Astrocyte (in vitro differentiated cells and primary cell): ENCODE measurements at regions not wholly inside any gene's neighbourhood (a gene's known extent, or its start where the extent isn't known, plus 50 kb on each side); places are given as distances from the start of the nearest gene placed in this dataset.

Experiments
- DNase-seq: peaks from one replicate; pipeline ENCODE4 v3.0.0-alpha.2; 2010; ENCODE audit warnings: low read depth
- FAIRE-seq: peaks from 2 replicates; lab custom pipeline; 2011; peaks lifted over from hg19 to GRCh38; lab: Jason Lieb, UNC
- H2AFZ ChIP-seq: 2 replicates; pipeline ENCODE4 v1.6.0; 2012; ENCODE audit warnings: low read depth, low read length, inconsistent platforms
- H3K27ac ChIP-seq: 2 replicates; pipeline ENCODE4 v1.5.1; 2011; ENCODE audit warnings: low read depth, low read length, inconsistent platforms
- H3K27me3 ChIP-seq: 2 replicates; pipeline ENCODE4 v1.6.0; 2011; ENCODE audit warnings: low read length, inconsistent platforms; ENCODE audit not compliant: insufficient read depth
- H3K36me3 ChIP-seq: 2 replicates; pipeline ENCODE4 v1.5.1; 2011; ENCODE audit warnings: low read length, inconsistent platforms; ENCODE audit not compliant: insufficient read depth
- H3K4me1 ChIP-seq: 2 replicates; pipeline ENCODE4 v1.5.1; 2011; ENCODE audit warnings: low read length, inconsistent platforms; ENCODE audit not compliant: insufficient read depth
- H3K4me2 ChIP-seq: 2 replicates; pipeline ENCODE4 v1.6.0; 2012; ENCODE audit warnings: low read length, inconsistent platforms
- H3K4me3 ChIP-seq: 2 replicates; pipeline ENCODE4 v1.5.1; 2011; ENCODE audit warnings: low read depth, mild to moderate bottlenecking, low read length, inconsistent platforms; ENCODE audit not compliant: insufficient read depth
- H3K79me2 ChIP-seq: 2 replicates; pipeline ENCODE4 v1.6.0; 2012; ENCODE audit warnings: mild to moderate bottlenecking, low read length, inconsistent platforms; ENCODE audit not compliant: insufficient read depth
- H3K9ac ChIP-seq: 2 replicates; pipeline ENCODE4 v1.6.0; 2012; ENCODE audit warnings: mild to moderate bottlenecking, low read length, inconsistent platforms
- H3K9me3 ChIP-seq: 2 replicates; pipeline ENCODE4 v1.5.1; 2012; ENCODE audit warnings: low read depth, mild to moderate bottlenecking, low read length, inconsistent platforms; ENCODE audit not compliant: insufficient read depth
- H4K20me1 ChIP-seq: 2 replicates; pipeline ENCODE4 v1.6.0; 2012; ENCODE audit warnings: low read length, inconsistent platforms; ENCODE audit not compliant: insufficient read depth
- H3K27ac Mint-ChIP-seq: one replicate; pipeline ENCODE4 v1.8.0; 2021; ENCODE audit warnings: mild to moderate bottlenecking, mixed read lengths; ENCODE audit not compliant: unreplicated experiment
- H3K27me3 Mint-ChIP-seq: one replicate; pipeline ENCODE4 v1.8.0; 2021; ENCODE audit warnings: low read depth, mixed read lengths; ENCODE audit not compliant: unreplicated experiment
- H3K36me3 Mint-ChIP-seq: one replicate; pipeline ENCODE4 v1.8.0; 2021; ENCODE audit warnings: low read depth, mixed read lengths; ENCODE audit not compliant: unreplicated experiment
- H3K4me1 Mint-ChIP-seq: one replicate; pipeline ENCODE4 v1.8.0; 2021; ENCODE audit warnings: low read depth, mixed read lengths; ENCODE audit not compliant: unreplicated experiment
- H3K4me3 Mint-ChIP-seq: one replicate; pipeline ENCODE4 v1.8.0; 2021; ENCODE audit warnings: mild to moderate bottlenecking, moderate library complexity, mixed read lengths; ENCODE audit not compliant: unreplicated experiment
- H3K9me3 Mint-ChIP-seq: one replicate; pipeline ENCODE4 v1.8.0; 2021; ENCODE audit warnings: mild to moderate bottlenecking, mixed read lengths; ENCODE audit not compliant: unreplicated experiment
- EZH2 ChIP-seq: IDR thresholded peaks from 2 replicates; pipeline ENCODE4 v1.6.1; 2012; ENCODE audit warnings: mild to moderate bottlenecking, low read length, inconsistent platforms; ENCODE audit not compliant: insufficient read depth
- TF ChIP-seq, protein P1 (sequence below): IDR thresholded peaks from 2 replicates; pipeline ENCODE4 v1.5.1; 2011; ENCODE audit warnings: low read depth, mild to moderate bottlenecking, inconsistent platforms, low read length, moderate library complexity; ENCODE audit not compliant: insufficient read depth

DNA sequence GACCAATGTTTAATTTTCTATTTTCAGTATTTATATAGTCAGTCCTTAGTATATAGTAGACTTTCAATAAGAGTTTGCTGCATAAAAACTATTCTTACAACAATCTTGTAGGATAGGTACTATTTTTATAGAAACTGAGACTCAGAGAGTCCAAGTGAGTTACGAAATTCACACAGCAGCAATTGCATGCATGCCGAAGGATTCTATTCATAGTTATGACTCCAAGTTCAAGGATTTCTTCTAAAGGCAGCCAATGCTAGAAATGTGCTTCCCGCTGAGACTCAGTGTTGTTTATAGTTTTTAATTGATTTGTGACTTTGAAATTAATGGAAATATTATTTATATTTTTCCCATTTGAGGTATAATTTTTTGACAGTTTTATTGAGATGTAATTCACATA lies 62.7 kb upstream of the CSNK1A1L start:
- H3K27ac Mint-ChIP-seq, result no peak overlapping the region
- no peaks in the 10 kb centered on the region for H3K4me1 ChIP-seq
- H2AFZ ChIP-seq, result no peak overlapping the region
- peaks cover under 1% of the 10 kb centered on the region for H3K4me1 Mint-ChIP-seq
- TF ChIP-seq, protein P1, sequence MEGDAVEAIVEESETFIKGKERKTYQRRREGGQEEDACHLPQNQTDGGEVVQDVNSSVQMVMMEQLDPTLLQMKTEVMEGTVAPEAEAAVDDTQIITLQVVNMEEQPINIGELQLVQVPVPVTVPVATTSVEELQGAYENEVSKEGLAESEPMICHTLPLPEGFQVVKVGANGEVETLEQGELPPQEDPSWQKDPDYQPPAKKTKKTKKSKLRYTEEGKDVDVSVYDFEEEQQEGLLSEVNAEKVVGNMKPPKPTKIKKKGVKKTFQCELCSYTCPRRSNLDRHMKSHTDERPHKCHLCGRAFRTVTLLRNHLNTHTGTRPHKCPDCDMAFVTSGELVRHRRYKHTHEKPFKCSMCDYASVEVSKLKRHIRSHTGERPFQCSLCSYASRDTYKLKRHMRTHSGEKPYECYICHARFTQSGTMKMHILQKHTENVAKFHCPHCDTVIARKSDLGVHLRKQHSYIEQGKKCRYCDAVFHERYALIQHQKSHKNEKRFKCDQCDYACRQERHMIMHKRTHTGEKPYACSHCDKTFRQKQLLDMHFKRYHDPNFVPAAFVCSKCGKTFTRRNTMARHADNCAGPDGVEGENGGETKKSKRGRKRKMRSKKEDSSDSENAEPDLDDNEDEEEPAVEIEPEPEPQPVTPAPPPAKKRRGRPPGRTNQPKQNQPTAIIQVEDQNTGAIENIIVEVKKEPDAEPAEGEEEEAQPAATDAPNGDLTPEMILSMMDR, result no peak
- no peak for TF ChIP-seq EZH2
- no peaks in the 10 kb centered on the region for H4K20me1 ChIP-seq
- H3K27me3 Mint-ChIP-seq, result no peaks in the 10 kb centered on the region
- H3K36me3 ChIP-seq, result no peaks in the 10 kb centered on the region
- H3K4me2 ChIP-seq, result no peak overlapping the region
- H3K4me3 ChIP-seq, result no peak overlapping the region
- H3K27me3 ChIP-seq, result no peaks in the 10 kb centered on the region
- H3K9me3 ChIP-seq, result no peaks in the 10 kb centered on the region
- H3K9ac ChIP-seq, result no peak overlapping the region
- no peak for FAIRE-seq
- DNase-seq, result no peak
- H3K79me2 ChIP-seq, result no peaks in the 10 kb centered on the region
- no peak overlapping the region for H3K4me3 Mint-ChIP-seq
- no peaks in the 10 kb centered on the region for H3K36me3 Mint-ChIP-seq
- H3K9me3 Mint-ChIP-seq, result peaks cover 6% of the 10 kb centered on the region
- H3K27ac ChIP-seq, result no peak overlapping the region

DNA sequence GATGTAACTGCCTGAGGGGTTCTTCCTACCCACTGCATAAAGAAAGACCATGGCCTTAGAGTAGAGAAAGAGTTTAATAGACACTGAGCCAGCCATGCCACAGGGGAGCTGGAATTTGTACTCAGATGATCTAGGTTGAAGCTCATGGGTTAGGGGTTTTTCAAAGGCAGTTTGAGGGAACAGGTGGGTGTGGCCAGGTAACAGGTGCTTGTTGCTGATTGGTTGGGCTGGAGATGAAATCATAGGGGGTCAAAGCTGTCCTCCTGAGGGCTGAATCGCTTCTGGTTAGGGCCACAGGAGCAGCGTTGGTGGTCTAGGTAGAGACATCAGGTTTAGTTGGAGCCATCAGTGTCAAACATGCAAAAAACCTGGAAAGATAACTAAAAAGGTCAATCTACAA lies 59.2 kb upstream of the CSNK1A1L start:
- Histone ChIP-seq H3K27ac (no peak overlapping the region), H3K27me3 (no peaks in the 10 kb centered on the region), H3K4me2 (no peak overlapping the region), H3K4me3 (no peak overlapping the region), H3K4me1 (no peaks in the 10 kb centered on the region), H3K9me3 (no peaks in the 10 kb centered on the region), H4K20me1 (no peaks in the 10 kb centered on the region), H3K9ac (no peak overlapping the region), H2AFZ (no peak overlapping the region), H3K36me3 (no peaks in the 10 kb centered on the region), H3K79me2 (no peaks in the 10 kb centered on the region)
- Mint-ChIP-seq H3K4me1 (no peaks in the 10 kb centered on the region), H3K27me3 (no peaks in the 10 kb centered on the region), H3K4me3 (no peak overlapping the region), H3K27ac (no peak overlapping the region), H3K9me3 (peaks cover 11% of the 10 kb centered on the region), H3K36me3 (peaks cover 2% of the 10 kb centered on the region)
- TF ChIP-seq, protein P1, result no peak
- TF ChIP-seq EZH2, result no peak
- DNase-seq (no peak), FAIRE-seq (no peak)

DNA sequence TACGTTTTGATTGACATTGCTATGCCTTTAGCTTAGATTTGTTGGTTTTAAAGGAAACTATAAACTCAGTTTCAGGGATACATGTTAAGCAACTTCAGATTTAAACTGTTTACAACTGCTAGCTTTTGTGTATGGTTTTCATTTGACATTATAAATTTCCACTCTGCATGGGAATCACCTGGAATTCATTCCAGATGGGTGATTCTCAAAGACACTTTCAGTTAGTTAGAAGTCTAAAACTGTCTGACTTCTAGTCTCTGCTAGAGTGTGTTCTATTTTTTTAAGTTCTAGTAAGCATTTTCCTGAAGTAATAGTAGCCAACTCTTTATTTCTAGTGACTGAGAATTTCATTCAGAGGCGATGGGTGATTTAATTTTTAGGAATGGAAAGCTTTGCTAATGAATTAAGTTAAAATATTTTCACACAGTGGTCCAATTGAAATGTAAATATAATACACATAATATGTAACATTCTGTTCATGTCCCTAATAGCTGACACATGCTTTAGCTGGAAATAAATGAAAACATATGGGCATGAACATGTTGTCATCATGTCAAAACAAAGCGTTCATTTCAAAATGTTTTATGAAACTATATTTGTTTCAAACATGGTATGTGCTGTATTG lies 58.3 kb upstream of the CSNK1A1L start:
- no peak for TF ChIP-seq EZH2
- TF ChIP-seq, protein P1, result no peak
- H2AFZ ChIP-seq, result no peak overlapping the region

More for the DNA sequence above, 58.3 kb upstream of the CSNK1A1L start:
- Mint-ChIP-seq H3K27me3 (no peaks in the 10 kb centered on the region), H3K4me1 (no peaks in the 10 kb centered on the region), H3K4me3 (no peak overlapping the region), H3K36me3 (peaks cover 2% of the 10 kb centered on the region), H3K9me3 (peaks cover 12% of the 10 kb centered on the region), H3K27ac (no peak overlapping the region)
- Histone ChIP-seq H3K27me3 (no peaks in the 10 kb centered on the region), H3K4me1 (no peaks in the 10 kb centered on the region), H3K4me2 (no peak overlapping the region), H3K4me3 (no peak overlapping the region), H4K20me1 (no peaks in the 10 kb centered on the region), H3K27ac (no peak overlapping the region), H3K9ac (no peak overlapping the region), H3K79me2 (no peaks in the 10 kb centered on the region), H3K9me3 (no peaks in the 10 kb centered on the region), H3K36me3 (no peaks in the 10 kb centered on the region)
- FAIRE-seq (no peak), DNase-seq (no peak)
